ENCODE measurements at regions not wholly inside any gene's neighbourhood (a gene's known extent, or its start where the extent isn't known, plus 50 kb on each side); places are given as distances from the start of the nearest gene placed in this dataset.

DNA sequence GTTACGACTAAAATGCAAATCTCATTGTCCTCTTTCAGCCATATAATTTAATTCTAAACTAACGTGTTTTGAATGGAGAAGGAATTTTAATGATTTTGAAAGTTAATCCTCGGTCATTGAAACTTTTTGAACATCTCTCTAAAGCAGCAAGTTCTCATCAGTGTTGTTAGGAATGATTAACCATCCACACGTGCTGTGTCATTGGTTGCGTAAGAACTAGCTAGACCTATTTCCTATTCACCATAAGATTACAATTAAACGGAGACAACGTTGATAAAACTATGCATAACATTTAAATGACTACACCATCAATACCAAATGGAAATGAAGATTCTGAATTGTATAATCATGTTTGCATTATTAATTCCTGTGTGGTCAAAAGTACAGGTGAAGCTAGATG is 155.6 kb upstream of the IRS2 start:
- no peaks in the 10 kb centered on the region for H3K79me1 ChIP-seq (ENCODE audit: insufficient read depth, low read depth, low read length, poor library complexity, severe bottlenecking)
- no peak overlapping the region for H3K14ac ChIP-seq (ENCODE audit: insufficient read depth, low read length)
- H4K91ac ChIP-seq (ENCODE audit: insufficient read length, low read depth, low read length): no peak overlapping the region
- no peak overlapping the region for H2AK5ac ChIP-seq (ENCODE audit: insufficient read length, low read length)
- no peak overlapping the region for H3T11ph ChIP-seq (ENCODE audit: low read length)
- H3K4ac ChIP-seq (ENCODE audit: low read depth, low read length): no peak overlapping the region
- H2BK5ac ChIP-seq (ENCODE audit: insufficient read length, low read length): no peak overlapping the region
- H2BK20ac ChIP-seq (ENCODE audit: low read depth, low read length, poor library complexity, severe bottlenecking): no peak overlapping the region
- no peaks in the 10 kb centered on the region for H4K20me1 ChIP-seq (ENCODE audit: control insufficient read depth, insufficient read depth, insufficient read length)
- no peak overlapping the region for H2BK120ac ChIP-seq (ENCODE audit: low read depth, low read length, poor library complexity, severe bottlenecking)
- WGBS (ENCODE audit: extremely low coverage, insufficient read length, low lambda C conversion rate): no CpG with 5 or more reads among the region's 7 CpGs
- no peak overlapping the region for H3K23ac ChIP-seq (ENCODE audit: insufficient read length, low read depth, low read length)
- H3K27me3 ChIP-seq (ENCODE audit: insufficient read depth, low read length): no peaks in the 10 kb centered on the region
- H3K4me2 ChIP-seq (ENCODE audit: insufficient read depth, insufficient read length, low read length): no peak overlapping the region
- H3K56ac ChIP-seq (ENCODE audit: insufficient read length, low read depth, low read length): no peak overlapping the region
- no peak overlapping the region for H4K5ac ChIP-seq (ENCODE audit: insufficient read length, low read depth, low read length)
- no peak overlapping the region for H3K4me3 Mint-ChIP-seq
- no peak for DNase-seq
- no peaks in the 10 kb centered on the region; a peak in 1 of 7 replicates for H3K36me3 Mint-ChIP-seq (ENCODE audit: insufficient read depth in 1 of 3, low read depth in 3 of 3)
- no peaks in the 10 kb centered on the region for H3K4me1 ChIP-seq (ENCODE audit: insufficient read depth, low read length)
- H3K18ac ChIP-seq (ENCODE audit: insufficient read length, low read depth, low read length): no peak overlapping the region
- no peaks in the 10 kb centered on the region for H3K79me2 ChIP-seq (ENCODE audit: insufficient read depth, low read length)
- H2AFZ ChIP-seq (ENCODE audit: low read length): no peak overlapping the region
- no peak overlapping the region for H3K9ac ChIP-seq (ENCODE audit: extremely low read depth, insufficient read length, low read length)
- TF ChIP-seq, protein P1, sequence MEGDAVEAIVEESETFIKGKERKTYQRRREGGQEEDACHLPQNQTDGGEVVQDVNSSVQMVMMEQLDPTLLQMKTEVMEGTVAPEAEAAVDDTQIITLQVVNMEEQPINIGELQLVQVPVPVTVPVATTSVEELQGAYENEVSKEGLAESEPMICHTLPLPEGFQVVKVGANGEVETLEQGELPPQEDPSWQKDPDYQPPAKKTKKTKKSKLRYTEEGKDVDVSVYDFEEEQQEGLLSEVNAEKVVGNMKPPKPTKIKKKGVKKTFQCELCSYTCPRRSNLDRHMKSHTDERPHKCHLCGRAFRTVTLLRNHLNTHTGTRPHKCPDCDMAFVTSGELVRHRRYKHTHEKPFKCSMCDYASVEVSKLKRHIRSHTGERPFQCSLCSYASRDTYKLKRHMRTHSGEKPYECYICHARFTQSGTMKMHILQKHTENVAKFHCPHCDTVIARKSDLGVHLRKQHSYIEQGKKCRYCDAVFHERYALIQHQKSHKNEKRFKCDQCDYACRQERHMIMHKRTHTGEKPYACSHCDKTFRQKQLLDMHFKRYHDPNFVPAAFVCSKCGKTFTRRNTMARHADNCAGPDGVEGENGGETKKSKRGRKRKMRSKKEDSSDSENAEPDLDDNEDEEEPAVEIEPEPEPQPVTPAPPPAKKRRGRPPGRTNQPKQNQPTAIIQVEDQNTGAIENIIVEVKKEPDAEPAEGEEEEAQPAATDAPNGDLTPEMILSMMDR (conservative IDR thresholded peaks at IDR 0.05): no peak
- no peak overlapping the region for H4K8ac ChIP-seq (replicated peaks; ENCODE audit: insufficient read length, low read depth, low read length)
- peaks cover 0 to 8% of the 10 kb centered on the region in 2 experiments; a peak in 4 of 5 replicates for H3K9me3 Mint-ChIP-seq
- no peaks in the 10 kb centered on the region for H3K23me2 ChIP-seq (ENCODE audit: insufficient read length, low read depth, low read length, poor library complexity, severe bottlenecking)
- no peak overlapping the region for H2BK15ac ChIP-seq (ENCODE audit: low read depth, low read length)
- H3K27ac Mint-ChIP-seq: no peak overlapping the region
- H3K27ac ChIP-seq (ENCODE audit: insufficient read length, low read depth, low read length): no peak overlapping the region
- no peak overlapping the region for H2BK12ac ChIP-seq (ENCODE audit: insufficient read length, low read depth, low read length)
- no peaks in the 10 kb centered on the region for H3K9me3 ChIP-seq (ENCODE audit: control insufficient read depth, low read depth, low read length)
- H3K27me3 Mint-ChIP-seq (ENCODE audit: low read depth): peaks cover 3% of the 10 kb centered on the region
- no peaks in the 10 kb centered on the region for H3K4me1 Mint-ChIP-seq
